Epithelial cell of proximal tubule (primary cell): ENCODE measurements at regions not wholly inside any gene's neighbourhood (a gene's known extent, or its start where the extent isn't known, plus 50 kb on each side); places are given as distances from the start of the nearest gene placed in this dataset.

Experiments used
- DNase-seq: peaks from one replicate; pipeline ENCODE4 v3.0.0-alpha.2; 2011; ENCODE audit warnings: low read depth
- H3K4me3 ChIP-seq: 2 replicates; pipeline ENCODE4 v1.5.1; 2011; ENCODE audit warnings: low read depth, mild to moderate bottlenecking, low read length
- CTCF ChIP-seq: conservative IDR thresholded peaks from 2 replicates; pipeline ENCODE4 v1.5.1; 2012; ENCODE audit warnings: low read depth, mild to moderate bottlenecking, low read length

- TF ChIP-seq CTCF: no peak
- H3K4me3 ChIP-seq: no peak overlapping the region
- DNase-seq: no peak
These were observed 114.4 kb downstream of the ZNF518B start for GRCh38 chr4:10342866-10343265.

GRCh38 chr4:10336471-10336870, 120.8 kb downstream of the ZNF518B start:
- no peak for DNase-seq

GRCh38 chr4:10335050-10335449, 122.2 kb downstream of the ZNF518B start:
- TF ChIP-seq CTCF: no peak
- DNase-seq: no peak
- no peak overlapping the region for H3K4me3 ChIP-seq

More at GRCh38 chr4:10336471-10336870, 120.8 kb downstream of the ZNF518B start:
- no peak for TF ChIP-seq CTCF
- no peak overlapping the region for H3K4me3 ChIP-seq

- no peak for TF ChIP-seq CTCF
- H3K4me3 ChIP-seq: no peak overlapping the region
- DNase-seq: no peak
These were observed 122.7 kb downstream of the ZNF518B start for GRCh38 chr4:10334506-10335028.

GRCh38 chr4:10333942-10334341, 123.3 kb downstream of the ZNF518B start:
- H3K4me3 ChIP-seq: no peak overlapping the region
- no peak for TF ChIP-seq CTCF
- no peak for DNase-seq

- no peak overlapping the region for H3K4me3 ChIP-seq
- no peak for DNase-seq
- no peak for TF ChIP-seq CTCF
These were observed 131.2 kb downstream of the ZNF518B start for GRCh38 chr4:10326075-10326474.

- no peak overlapping the region for H3K4me3 ChIP-seq
- TF ChIP-seq CTCF: no peak
These were observed 135.3 kb downstream of the ZNF518B start for GRCh38 chr4:10321931-10322330.

More at GRCh38 chr4:10321931-10322330, 135.3 kb downstream of the ZNF518B start:
- no peak for DNase-seq
